ENCODE measurements at regions not wholly inside any gene's neighbourhood (a gene's known extent, or its start where the extent isn't known, plus 50 kb on each side); places are given as distances from the start of the nearest gene placed in this dataset.

GRCh38 chr5:6833406-6833805 is 120.2 kb downstream of the TENT4A start:
- no peak for DNase-seq

DNA sequence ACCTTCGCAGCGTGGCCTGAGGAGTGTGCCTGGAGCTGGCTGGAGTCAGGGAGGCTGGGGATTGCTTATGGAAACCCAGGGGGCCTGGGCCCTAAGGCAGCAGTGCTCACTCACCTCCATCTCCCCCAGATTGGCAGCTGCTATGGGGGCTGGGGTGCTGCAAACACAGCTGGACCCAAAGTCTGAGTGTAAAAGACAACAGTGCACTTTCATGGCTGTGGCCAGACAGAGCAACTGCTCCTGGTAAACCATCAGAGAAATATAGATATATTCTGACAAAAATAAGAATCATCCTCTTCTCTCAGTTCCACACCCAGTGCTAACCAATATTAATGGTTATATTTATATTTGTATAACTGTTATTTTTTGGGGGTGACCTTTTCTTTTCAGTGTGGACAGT is 123.9 kb downstream of the TENT4A start:
- DNase-seq: no peak

DNA sequence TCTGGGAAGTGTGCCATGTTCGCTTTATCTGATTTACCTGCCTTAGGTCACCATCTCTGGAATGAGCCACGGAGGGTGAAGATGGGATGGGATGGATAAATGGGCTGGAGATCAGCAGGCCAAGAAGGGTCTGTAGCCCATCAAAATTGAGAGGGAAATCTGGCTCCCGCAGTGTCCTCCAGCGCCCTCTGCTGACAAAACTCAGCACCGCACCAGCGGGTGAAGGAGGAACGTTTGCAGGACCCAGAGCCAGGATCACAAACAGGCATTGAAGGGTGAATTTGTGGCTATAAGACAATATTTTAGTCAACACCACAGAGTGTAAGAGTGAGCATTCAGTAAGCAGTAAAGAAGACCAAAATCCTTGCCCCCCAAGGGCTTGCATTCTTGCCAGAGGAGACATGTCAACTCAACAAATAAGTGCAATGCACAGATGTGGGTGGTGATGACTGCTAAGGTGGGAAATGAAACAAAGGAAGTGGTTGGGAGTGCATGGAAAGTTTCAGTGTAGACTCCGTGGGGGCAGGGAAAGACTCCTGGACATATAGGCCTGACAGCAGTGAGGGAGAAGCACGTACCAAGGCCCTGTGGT is 124.4 kb downstream of the TENT4A start:
- no peak for DNase-seq

- no peak for DNase-seq
These were observed 125.5 kb downstream of the TENT4A start for GRCh38 chr5:6838736-6839135.

DNA sequence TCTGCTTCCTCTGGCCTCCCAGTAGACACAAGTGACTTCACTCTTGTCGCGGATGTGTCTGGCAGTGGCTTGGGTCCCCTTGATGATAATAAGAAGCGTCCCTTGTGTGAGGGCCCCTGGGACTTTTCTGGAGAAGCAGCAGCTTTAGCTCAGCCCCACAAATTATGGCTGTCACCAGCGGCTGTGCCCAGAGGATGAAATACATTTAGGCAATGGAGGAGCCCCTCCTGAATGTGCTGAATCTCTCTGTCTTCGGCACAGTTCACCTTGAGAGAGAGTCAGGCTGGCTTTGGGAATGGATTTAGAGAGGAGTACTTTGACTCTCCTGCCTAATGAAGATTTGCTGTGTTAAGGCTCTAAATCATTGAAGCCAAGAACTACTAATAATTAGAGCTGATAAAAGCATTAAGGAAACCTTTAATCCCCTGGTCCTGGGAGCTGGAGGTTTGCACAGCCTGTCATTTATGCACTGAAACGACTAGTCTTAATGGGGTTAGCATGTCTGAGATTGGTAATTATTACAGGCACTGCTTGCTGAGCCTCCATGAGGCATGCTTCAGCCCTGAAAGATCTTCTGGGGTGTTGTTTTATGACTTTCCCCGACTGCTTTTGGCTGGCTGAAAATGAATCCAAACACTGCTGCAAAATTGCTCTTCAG is 127.0 kb downstream of the TENT4A start:
- DNase-seq: no peak

DNA sequence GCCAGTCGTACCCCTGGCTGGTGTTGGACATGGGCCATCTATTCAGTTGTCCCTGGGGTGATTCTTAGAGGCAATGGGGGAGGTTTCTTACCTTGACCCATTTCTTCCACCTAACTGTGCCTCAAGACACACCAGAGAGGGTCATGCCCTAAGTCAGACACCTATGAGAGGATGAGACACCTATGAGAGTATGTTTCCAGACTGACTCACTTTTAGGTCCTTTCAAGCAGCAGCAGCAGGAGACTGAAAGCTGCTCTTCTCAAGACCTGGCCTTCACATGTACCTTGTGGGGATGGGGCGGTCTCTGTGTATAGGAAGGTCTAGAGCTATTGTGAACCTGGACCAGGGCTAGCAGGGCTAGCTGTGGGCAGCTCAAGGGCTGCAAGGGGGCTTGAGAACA is 130.1 kb downstream of the TENT4A start:
- no peak for DNase-seq

- DNase-seq: no peak
These were observed 130.6 kb downstream of the TENT4A start for GRCh38 chr5:6843821-6844220.

GRCh38 chr5:6845856-6846255 is 132.6 kb downstream of the TENT4A start:
- no peak for DNase-seq

DNA sequence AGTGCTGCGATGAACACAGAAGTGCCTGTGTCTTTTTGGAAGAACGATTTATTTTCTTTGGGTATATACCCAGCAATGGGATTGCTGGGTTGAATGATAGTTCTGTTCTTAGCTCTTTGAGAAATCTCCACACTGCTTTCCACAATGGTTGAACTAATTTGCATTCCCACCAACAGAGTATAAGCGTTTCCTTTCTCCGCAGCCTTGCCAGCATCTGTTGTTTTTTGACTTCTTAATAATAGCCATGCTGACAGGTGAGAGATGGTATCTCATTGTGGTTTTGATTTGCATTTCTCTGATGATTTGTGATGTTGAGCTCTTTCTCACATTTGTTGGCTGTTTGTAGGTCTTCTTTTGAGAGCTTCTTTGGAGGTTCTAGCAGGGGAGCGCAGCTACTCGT is 134.6 kb downstream of the TENT4A start:
- peak; percentile 18 for DNase-seq

DNA sequence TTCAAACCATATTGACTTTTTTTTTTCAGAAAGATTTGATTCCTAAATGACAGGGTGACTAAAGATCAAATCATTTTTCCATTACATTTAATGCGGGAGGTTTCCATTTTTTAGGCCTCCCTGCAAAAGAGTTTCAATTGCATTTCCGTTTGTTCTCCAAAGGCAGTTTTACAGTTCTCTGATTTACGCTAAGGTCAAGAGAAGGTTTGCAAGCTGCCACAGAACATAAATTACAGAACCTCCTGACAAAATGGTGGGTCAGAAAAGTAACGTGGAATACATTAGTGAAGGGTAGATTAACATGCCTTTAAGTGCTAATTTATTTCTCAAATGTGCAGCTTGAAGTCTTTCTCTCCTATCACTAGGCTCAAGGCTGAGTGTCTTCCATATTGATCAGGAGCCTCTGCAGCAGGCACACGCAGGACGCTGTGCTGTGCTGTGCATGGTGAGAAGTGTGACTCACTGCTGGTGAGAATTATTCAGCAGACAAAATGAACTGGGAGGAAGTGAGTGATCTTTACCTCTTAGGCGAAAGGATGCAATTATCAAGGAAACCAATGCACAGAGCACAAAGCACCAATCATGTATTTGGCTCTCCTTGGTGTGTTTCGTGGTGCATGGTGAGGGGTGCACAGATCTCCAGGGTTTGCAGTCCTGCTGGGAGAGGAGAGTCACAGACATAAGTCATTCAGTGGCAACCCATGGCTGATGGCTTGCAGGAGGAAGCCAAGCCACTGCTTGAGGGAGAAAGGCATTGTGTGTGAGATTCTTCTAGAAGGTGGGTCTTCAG is 136.3 kb downstream of the TENT4A start:
- DNase-seq: peak; percentile 11

- DNase-seq: no peak
These were observed 136.8 kb downstream of the TENT4A start for GRCh38 chr5:6850106-6850432.

DNA sequence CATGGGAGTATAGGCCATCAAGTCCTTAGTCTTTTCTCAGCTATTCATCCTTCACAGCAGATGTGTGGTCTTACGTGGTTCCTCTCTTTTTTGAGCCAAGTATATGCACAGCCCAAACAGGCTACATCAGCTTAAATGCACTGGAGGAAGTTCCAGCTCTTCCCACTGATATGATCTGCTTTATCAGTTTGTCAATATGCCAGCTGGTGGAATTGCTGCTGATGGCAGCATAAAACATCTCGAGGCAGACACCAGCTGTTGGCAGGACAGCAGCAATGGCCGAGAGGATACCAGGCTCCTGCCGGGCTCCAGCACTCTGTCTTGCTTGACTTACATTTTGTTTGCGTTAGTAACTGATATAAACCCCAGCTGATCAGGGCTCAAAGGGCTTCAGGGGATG is 143.4 kb downstream of the TENT4A start:
- no peak for DNase-seq

GRCh38 chr5:6858419-6858818 is 145.2 kb downstream of the TENT4A start:
- DNase-seq: no peak

GRCh38 chr5:6859023-6859422 is 145.8 kb downstream of the TENT4A start:
- no peak for DNase-seq

DNA sequence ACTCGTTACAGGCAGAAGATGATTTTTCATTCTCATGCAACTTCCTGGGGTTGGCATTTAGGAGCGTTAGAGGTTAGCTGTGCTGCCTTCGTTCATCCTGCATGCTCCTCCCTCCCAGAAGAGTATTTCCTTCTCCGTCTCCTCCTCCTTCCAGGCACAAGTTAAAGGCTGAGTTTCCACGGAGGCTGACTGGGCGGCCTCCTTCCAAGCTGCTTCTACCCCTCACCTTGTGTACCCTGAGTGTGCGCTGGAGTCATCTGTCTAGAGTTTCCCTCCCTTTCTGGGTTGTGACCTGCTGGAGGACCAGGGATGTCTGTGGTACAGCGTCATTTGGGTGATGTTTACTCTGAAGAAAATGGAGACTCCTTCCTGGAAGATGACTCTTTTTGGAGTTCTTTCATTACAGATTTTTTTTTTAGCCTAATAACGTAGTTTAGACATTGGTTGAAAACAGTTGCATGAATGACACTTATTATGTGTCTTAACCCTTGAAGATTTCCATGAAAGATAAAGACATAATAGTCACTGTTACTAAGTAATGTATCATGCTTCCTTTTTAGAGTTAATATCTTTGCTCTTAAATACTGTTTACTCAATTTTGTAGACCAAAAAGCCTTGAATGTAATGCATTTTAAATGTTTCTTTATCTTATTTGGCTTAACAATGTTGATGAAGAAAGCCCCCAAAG is 146.9 kb downstream of the TENT4A start:
- no peak for DNase-seq

GRCh38 chr5:6861036-6861435 is 147.8 kb downstream of the TENT4A start:
- DNase-seq: no peak

- DNase-seq: no peak
These were observed 148.4 kb downstream of the TENT4A start for GRCh38 chr5:6861667-6862066.

DNA sequence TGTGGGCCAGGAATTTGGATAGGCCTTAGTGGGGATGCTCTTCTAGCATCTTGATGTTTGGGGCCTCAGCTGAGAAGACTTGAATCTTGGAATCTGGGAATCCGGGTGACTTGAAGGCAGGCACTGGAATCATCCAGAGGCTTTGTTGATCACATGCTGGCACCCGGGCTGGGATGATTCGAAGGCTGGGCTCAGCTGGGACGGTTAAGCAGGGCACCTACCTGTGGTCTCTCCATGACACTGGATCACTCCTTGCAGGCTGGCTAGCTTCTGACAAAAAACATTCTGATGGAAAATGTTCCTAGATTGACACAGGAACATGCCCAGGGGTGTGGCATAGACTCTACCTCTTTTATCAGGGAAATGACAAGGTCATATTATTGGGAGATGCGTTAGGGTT is 149.1 kb downstream of the TENT4A start:
- no peak for DNase-seq

GRCh38 chr5:6867712-6868111 is 154.5 kb downstream of the TENT4A start:
- no peak for DNase-seq

DNA sequence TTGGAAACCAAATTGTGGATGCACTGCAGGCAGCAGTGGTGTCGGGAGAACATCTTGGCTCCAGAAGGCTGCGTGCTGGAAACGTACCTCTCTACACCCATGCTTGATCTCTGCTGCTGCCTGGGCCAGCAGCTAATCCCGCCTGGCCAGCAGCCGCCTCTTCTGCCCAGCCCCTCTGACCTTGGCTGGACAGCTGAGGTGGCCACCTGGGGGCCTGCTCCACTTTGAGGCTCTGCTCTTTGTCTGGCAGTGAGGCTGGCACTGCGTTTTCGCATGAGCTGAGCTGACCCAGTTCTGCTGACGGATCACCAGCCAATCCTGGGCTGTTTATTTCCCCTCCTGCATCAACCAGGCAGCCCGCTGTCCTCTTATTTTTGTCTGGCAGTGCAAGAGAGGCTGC is 154.9 kb downstream of the TENT4A start:
- DNase-seq: no peak

DNA sequence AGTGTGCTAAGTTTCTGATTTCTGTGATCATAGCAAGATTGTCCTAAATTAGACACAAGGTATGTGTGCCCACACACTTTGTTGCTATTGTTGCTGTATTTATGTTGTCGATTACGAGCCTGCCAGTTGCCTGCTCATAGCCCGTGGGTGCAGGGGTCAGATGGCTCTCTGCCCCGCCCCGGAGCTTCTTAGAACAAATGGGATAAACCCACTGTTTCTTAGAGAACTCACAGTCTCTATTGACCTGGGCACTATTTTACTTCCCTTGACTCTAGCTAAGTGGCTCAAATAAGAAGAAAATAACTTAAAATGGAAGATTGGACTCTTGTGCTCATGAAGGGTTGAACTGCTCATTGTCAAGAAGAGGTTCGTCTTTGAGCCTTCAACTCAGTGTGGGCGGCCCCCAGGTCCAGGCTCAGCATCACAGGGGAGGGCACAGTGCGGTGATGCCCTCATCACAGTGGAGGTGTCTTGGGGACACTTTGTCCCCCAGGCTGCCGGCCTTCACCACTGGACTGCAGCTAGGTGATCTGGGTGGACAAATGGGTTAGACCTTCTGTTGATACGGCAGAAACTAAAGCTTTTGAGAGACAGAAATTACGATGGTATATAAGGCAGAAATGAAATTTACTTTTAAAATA is 155.5 kb downstream of the TENT4A start:
- no peak for DNase-seq

GRCh38 chr5:6869677-6870076 is 156.4 kb downstream of the TENT4A start:
- DNase-seq: no peak

DNA sequence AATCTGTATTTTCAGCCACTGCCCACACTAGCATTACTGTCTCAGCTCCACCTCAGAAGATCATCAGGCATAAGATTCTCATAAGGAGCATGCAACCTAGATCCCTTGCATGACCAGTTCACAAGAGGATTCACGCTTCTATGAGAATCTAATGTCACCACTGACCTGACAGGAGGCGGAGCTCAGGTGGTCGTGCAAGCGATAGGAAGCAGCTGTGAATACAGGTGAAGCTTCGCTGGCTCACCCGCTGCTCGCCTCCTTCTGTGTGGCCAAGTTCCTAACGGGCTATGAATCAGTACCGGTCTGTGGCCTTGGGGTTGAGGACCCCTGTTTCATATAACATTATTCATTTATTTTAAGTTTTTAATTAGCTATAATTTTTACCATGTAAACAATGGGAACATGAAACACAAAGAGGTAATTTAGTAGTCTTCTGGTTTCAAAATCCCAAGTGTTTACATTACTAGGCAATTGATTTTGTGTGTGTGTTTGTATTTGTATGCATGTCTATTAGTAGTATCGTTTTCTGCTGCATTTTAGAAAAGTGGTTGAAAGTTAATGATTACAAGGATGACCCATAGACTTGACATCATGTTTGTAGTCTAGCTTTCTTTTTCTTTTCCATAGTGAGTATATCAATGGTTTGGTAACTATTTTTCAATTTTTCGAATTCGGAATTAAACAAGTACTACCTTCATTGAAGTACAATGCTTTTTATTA is 159.4 kb downstream of the TENT4A start:
- DNase-seq: no peak
